ENCODE measurements at regions not wholly inside any gene's neighbourhood (a gene's known extent, or its start where the extent isn't known, plus 50 kb on each side); places are given as distances from the start of the nearest gene placed in this dataset.

DNA sequence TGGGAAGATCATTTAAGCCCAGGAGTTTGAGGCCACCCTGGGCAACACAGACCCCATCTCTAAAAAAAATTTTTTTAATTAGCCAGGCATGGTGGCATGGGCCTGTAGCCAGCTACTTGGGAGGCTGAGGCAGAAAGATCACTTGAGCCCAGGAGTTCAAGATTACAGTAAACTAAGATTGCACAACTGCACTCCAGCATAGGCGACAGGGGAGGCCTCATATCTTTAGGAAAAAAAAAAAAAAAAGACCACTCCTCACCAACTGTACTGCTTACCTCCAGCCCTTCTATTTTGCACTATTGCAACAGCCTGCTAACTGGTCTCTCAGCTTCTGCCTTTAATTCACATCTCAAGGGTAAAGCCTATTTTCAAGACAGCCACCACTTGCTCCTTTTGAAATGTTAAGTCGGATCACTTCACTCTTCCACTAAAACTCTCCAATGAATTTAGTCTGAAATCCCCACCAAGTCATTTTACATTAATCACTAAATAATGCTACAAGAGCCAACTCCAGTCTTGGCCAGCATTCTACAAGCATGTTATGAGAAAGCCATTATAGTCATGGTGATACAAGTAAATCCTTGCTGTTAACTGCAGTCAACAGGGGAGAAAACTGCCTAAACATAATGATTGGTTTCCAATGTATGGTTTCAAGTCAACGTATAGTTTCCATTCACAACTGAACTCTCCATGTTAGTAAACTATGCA is 106.0 kb downstream of the RPS29 start:
- no peak for TF ChIP-seq CTCF (conservative IDR thresholded peaks at IDR 0.05)
- TF ChIP-seq ZFX (IDR thresholded peaks at IDR 0.05): no peak

Data from C4-2B (cell line).